Lung (tissue), 9 donors: ENCODE measurements at regions not wholly inside any gene's neighbourhood (a gene's known extent, or its start where the extent isn't known, plus 50 kb on each side); places are given as distances from the start of the nearest gene placed in this dataset.
"Not testable (repeated sequence)": the region's sequence is repeated elsewhere in the genome, so short reads cannot be mapped to it uniquely, and the experiment has no call there.

Experiments
- ATAC-seq: fragments of 200-7000 bp; cut with Tn5 transposase; one replicate; pipeline ENCODE4 v1.9.1; 2020; ENCODE audit warnings: moderate number of reproducible peaks; ENCODE audit not compliant: insufficient read depth, low FRiP score
- DNase-seq, 3 donors: peaks; one replicate each; pipeline ENCODE4 v3.0.0-alpha.2; 2013 to 2017
- H3K27ac ChIP-seq, 2 donors: one replicate each; pipeline ENCODE4 v1.5.1; 2013; ENCODE audit warnings: mild to moderate bottlenecking in 2 of 2, moderate library complexity in 2 of 2, control low read depth in 1 of 2, inconsistent platforms in 1 of 2, low read depth in 1 of 2, low read length in 1 of 2
- H3K27me3 ChIP-seq, 3 donors: one replicate each; pipeline ENCODE4 v1.5.1; 2013; ENCODE audit warnings: low read length in 2 of 3; ENCODE audit not compliant: control insufficient read depth in 3 of 3, insufficient read depth in 3 of 3
- H3K36me3 ChIP-seq, 4 donors: one replicate each; pipeline ENCODE4 v1.5.1; 2013; ENCODE audit warnings: low read length in 4 of 4, mild to moderate bottlenecking in 1 of 4, moderate library complexity in 1 of 4; ENCODE audit not compliant: control insufficient read depth in 4 of 4, insufficient read depth in 4 of 4
- H3K4me1 ChIP-seq, 5 donors: one replicate each; pipeline ENCODE4 v1.5.1; 2013; ENCODE audit warnings: low read length in 5 of 5, mild to moderate bottlenecking in 2 of 5, moderate library complexity in 1 of 5; ENCODE audit not compliant: control insufficient read depth in 5 of 5, insufficient read depth in 5 of 5
- H3K4me3 ChIP-seq: one replicate; pipeline ENCODE4 v1.5.1; 2013; ENCODE audit warnings: mild to moderate bottlenecking, control low read depth, moderate library complexity
- H3K9ac ChIP-seq, 2 donors: one replicate each; pipeline ENCODE4 v1.5.1; 2013; ENCODE audit warnings: low read length in 2 of 2, control low read depth in 1 of 2; ENCODE audit not compliant: insufficient read depth in 1 of 2
- H3K9me3 ChIP-seq, 4 donors: one replicate each; pipeline ENCODE4 v1.5.1; 2013; ENCODE audit warnings: low read length in 3 of 4, mild to moderate bottlenecking in 1 of 4, moderate library complexity in 1 of 4; ENCODE audit not compliant: control insufficient read depth in 4 of 4, insufficient read depth in 3 of 4
- WGBS, 2 donors: extraction: QIAGEN DNeasy Blood & Tissue Kit; methylation state at CpG; one replicate each; pipeline ENCODE4 v1.1.7; 2013; 5-methylcytosine and 5-hydroxymethylcytosine counted together
- donor health status: Bipolar disorder and iron deficiency.
- donor health status: healthy.
- donor health status: DM: yes; HTN: yes; CAD: no.

DNA sequence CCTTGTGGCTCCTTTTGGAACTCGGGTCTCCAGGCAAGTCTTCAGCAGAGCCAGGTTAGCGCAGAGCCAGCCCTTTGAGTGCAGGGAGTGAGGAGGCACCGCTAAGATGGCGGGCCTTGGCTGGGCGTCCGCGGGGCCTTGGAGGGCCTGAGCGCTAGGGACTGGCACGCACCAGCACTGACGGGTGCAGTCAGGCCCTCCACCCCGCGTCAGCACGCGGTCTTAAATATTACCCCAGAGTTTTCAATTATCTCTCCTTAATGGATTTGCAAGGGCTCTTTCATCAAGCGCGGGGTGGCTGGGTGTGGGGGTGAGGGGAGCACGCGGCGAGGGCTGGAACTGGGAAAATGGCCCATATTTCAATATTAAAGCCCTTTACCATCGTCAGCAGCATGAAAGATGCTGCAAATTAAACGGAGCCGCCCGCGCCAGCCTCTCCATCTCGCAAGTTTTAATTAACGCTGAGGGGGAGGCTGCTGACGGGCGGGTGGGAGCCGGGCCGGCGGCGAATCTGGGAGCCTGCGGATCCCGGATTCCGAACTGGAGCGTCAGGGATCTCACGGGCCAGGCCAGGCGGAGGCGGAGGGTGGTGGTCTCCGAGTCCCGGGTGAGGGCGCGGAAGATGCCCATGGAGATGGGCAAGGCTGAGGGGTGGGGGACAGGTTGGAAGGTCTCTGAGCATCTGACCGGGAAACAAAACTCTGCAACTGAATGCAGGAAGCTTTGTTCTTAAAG lies 1690.4 kb upstream of the DEFB115 start:
- H3K27ac ChIP-seq, H3K4me1 ChIP-seq, H3K36me3 ChIP-seq, H3K27me3 ChIP-seq, H3K4me3 ChIP-seq, H3K9me3 ChIP-seq, DNase-seq, H3K9ac ChIP-seq, ATAC-seq: not testable (repeated sequence)
- WGBS, 2 donors: 44 to 68% methylated on average over 36 to 44 of the region's 44 CpGs

DNA sequence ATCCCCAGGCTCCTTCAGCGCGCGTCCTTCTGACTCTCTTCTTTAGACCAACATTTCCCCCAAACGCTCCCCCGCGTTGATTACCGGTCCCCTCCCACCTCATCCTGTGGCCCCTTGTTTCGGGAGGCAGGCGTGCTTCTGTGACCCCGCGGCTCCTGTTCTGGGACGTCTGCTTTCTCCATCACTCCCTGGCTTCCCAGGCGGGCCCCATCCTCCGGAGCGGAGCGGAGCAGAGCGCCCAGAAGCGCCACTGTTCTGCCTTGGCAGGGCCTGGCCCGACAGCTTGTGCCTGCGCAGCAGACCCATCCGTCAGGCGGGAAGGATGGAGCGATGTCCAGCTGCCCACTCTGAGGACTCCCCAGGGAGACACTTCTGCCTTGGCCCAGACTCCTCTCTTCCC lies 1689.8 kb upstream of the DEFB115 start:
- not testable (repeated sequence) for H3K4me3 ChIP-seq, H3K4me1 ChIP-seq, H3K27me3 ChIP-seq, ATAC-seq, H3K9me3 ChIP-seq, H3K27ac ChIP-seq, H3K36me3 ChIP-seq, DNase-seq, H3K9ac ChIP-seq
- 57 to 59% methylated on average over 5 to 23 of the region's 23 CpGs for WGBS, 2 donors

DNA sequence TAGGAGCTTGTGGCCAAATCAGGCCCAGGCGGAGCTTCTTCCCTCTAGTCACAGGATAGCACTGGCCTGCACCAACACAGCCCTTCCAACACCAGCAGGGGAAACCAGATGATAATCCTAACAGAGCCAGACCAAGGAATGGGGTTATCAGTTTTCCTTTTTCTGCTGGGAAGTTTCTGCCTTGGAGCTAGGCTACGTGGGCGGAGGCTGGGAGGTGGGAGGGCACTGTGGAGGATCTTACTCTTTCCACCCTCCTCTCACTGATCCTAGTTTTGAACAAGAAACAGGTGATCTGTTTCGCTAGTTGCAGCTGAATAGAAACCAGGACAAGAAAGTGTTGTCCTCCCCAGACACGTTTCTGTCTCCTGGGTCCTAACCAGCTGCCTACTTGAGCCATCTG lies 1687.3 kb upstream of the DEFB115 start:
- not testable (repeated sequence) for H3K9me3 ChIP-seq, ATAC-seq, H3K27me3 ChIP-seq, H3K27ac ChIP-seq, H3K4me1 ChIP-seq, H3K4me3 ChIP-seq, DNase-seq, H3K9ac ChIP-seq, H3K36me3 ChIP-seq
- 59 to 76% methylated on average over 5 of the region's 5 CpGs for WGBS, 2 donors

DNA sequence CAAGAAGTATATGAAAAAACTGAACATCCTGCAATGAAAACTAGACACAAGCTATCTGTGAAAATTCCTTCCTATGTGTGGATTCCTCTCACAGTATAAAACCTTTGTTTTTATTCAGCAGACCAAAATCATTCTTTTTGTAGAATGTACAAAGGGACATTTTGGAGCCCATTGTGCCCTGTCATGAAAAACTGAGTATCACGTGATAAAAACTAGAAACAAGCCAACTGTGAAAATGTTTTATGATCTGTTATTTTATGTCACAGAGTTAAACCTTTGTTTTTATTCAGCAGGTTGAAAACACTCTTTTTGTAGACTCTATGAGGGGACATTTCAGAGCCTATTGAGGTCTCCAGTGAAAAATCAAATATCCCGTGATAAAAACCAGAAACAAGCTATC lies 1667.9 kb upstream of the DEFB115 start:
- not testable (repeated sequence) for ATAC-seq, H3K4me1 ChIP-seq, H3K36me3 ChIP-seq, H3K9me3 ChIP-seq, H3K27me3 ChIP-seq, H3K27ac ChIP-seq, H3K4me3 ChIP-seq, H3K9ac ChIP-seq, DNase-seq
- WGBS, 2 donors: 67 to 84% methylated on average over 2 of the region's 2 CpGs

DNA sequence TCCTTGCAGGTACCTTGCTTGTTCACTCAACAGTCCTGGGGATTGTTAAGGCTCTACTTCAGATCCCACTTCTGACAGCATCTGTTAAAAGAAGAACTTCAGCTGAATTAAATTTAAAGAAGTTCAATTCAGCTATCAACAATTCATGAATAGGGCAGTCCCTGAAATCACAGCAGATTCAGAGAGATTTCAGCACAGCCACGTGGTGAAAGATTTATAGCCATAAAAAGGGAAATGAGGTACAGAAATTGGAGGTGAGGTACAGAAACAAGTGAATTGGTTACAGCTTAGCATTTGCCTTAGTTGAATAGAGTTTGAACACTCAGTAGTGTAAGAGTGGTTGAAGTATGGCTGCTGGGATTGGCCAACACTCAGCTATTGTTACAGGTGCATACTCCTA lies 1653.3 kb upstream of the DEFB115 start:
- H3K36me3 ChIP-seq, DNase-seq, H3K4me1 ChIP-seq, ATAC-seq, H3K4me3 ChIP-seq, H3K27ac ChIP-seq, H3K27me3 ChIP-seq, H3K9me3 ChIP-seq, H3K9ac ChIP-seq: not testable (repeated sequence)
- WGBS, 2 donors: 7 to 9% methylated on average over 1 of the region's 1 CpG

DNA sequence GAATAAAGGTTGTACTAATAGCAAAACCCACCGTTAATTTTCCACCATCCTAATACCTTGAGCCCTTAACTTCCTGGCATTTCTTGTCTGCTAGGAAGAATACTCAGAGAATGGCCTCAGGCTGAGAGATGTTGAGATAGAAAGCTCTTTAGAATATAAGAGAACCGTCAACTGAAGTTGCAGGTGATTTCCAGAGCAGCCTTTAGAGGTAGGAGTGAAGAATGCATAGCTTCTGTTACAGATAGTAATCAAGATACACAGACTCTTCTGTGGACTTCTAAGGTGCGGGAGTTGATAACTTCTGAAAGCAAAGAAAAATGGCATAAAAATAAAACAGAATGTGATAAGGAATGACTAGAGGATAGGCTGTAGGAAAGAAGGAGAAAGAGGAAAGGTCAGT lies 1651.3 kb upstream of the DEFB115 start:
- H3K27ac ChIP-seq: not testable (repeated sequence)
- WGBS, 2 donors: 57 to 70% methylated on average over 3 of the region's 3 CpGs

DNA sequence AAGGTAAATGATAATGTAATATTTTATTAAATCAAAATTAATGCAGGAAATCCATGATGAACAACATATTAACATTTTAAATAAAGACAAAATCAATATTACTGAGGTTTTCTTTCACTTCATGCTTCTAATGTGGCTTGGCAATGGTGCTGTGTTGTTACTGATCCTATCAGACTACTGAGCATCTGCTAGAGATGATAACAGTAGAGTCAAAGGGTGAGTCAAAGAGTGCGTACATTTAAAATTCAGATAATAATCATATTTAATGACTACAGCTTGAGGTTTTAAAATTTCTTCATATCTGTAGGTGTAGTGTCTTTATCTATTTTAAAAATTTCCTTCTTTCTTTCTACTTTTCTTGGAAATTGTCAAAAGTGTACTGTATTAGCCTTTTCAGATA lies 1628.1 kb upstream of the DEFB115 start:
- WGBS, 2 donors: 95 to 97% methylated on average over 1 of the region's 1 CpG
- H3K4me3 ChIP-seq: not testable (repeated sequence)

More for the DNA sequence above, 1651.3 kb upstream of the DEFB115 start:
- not testable (repeated sequence) for ATAC-seq, H3K9me3 ChIP-seq, H3K4me1 ChIP-seq, H3K4me3 ChIP-seq, DNase-seq, H3K9ac ChIP-seq, H3K36me3 ChIP-seq, H3K27me3 ChIP-seq

More for the DNA sequence above, 1628.1 kb upstream of the DEFB115 start:
- DNase-seq, H3K27me3 ChIP-seq, ATAC-seq, H3K4me1 ChIP-seq, H3K9me3 ChIP-seq, H3K36me3 ChIP-seq, H3K27ac ChIP-seq, H3K9ac ChIP-seq: not testable (repeated sequence)
